ENCODE measurements at regions not wholly inside any gene's neighbourhood (a gene's known extent, or its start where the extent isn't known, plus 50 kb on each side); places are given as distances from the start of the nearest gene placed in this dataset.

- TF ChIP-seq CTCF (IDR thresholded peaks at IDR 0.05) (no peak), POLR2A (IDR thresholded peaks at IDR 0.05) (no peak)
These were observed 193.0 kb upstream of the PBX1 start for GRCh38 chr1:164366014-164366413.
